Fibroblast of the conjunctiva (primary cell): ENCODE measurements at regions not wholly inside any gene's neighbourhood (a gene's known extent, or its start where the extent isn't known, plus 50 kb on each side); places are given as distances from the start of the nearest gene placed in this dataset.
"Not testable (repeated sequence)": the region's sequence is repeated elsewhere in the genome, so short reads cannot be mapped to it uniquely, and the experiment has no call there.

Experiments used
- DNase-seq: peaks from one replicate; pipeline ENCODE4 v3.0.0-alpha.2; 2010; ENCODE audit warnings: low read depth

DNA sequence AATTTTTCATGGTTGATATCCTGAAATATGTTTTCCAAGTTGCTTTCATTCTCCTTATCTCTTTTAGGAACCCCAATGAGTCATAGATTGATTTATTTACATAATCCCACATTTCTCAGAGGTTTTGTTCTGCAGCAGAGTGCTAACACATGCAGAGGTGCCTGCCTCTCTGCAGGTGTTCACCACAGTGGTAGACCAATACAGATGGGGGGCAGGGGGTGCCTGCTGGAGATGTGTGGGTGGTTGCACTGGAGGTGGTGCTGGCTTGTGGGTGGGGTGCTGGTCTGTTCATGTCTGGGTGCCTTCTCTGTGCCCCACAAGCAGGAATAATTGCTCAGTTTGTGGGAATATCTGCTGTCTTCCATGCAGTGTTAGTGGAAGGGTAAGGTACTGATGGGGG is 131.1 kb downstream of the JRKL start:
- DNase-seq = no peak

DNA sequence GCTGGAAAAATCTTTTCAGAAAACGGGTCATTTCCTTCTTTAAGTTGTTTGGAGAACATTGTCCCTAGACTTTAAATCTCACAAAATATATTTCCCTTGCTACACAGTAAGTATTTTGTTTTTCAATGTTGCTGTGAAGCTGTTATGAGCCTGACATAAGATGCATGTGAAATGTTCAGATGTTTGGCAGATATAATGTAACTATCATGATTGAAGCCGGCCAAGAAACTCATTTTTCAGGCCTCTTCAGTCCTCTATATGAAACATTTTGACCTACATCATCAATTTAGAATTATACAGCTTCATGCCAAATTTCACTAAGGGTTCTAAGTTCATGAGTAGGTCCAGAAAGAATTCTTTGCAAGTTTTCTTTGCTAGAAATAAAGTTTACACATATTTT is 133.8 kb downstream of the JRKL start:
- no peak for DNase-seq

DNA sequence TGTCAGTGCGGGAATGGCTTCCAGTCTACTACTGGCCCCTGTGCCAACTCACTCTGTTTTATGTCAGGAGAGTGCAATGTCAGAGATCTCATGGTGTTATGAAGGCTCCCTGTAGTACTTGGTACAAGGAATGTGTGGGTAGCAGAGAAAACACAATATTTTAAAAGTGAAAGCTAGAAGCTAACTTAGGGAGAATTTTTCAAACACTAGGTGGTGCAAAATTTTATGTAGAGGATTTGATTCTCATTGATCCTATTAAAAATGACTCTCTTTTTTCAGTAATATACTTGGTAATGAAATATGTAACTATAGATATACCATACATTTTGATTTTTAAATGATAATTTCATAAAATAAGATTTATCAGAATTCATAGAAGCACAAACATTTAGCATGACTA is 134.7 kb downstream of the JRKL start:
- no peak for DNase-seq

DNA sequence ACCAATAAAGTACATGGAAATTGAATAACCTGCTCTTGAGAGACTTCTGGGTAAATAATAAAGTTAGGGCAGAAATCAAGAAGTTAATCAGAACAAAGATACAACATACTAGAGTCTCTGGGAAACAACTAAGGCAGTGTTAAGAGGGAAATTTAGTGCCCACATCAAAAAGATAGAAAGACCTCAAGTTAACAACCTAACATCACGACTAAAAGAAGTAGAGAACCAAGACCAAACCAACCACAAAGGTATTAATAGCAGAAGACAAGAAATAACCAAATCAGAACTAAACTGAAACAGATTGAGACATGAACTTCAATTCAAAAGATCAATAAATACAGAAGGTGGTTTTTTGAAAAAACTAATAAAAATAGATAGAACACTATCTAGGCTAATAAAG is 140.7 kb downstream of the JRKL start:
- DNase-seq = no peak

DNA sequence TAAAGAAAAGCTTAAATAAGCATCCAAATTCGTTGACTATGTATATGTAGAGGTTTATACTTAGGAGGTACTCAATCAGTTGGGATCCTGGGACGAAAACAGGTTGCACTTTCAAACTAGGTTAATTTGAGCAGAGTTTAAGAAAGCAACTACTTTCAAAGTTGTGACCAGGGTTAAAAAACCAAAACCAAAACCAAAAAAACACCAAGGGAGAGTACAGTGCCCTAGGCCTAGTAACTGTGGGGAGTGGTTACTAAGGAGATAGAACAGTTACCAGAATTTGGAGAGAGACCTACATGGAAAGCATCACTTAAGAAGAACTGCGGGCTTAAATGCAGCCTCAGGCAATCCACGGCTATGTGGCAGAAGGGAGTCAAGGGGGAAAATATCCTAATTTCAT is 148.3 kb downstream of the JRKL start:
- no peak for DNase-seq

DNA sequence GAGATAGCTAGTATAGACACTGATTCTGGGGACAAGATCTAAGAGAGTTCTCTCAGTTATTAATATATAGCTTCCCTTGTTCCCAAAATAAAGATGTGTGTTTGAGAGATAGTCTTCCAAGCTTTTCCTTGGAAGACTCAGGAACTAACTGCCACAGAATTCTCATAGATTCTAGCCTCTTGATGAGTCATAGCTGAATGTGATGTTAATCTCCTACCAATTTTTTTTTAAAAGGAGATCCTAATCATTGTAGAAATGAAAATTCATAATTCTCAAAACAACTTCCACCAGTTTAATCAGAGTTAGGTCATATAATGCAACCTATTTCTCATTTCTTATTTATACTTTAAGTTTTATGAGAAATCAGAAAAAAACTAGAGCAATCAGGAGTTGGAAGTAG is 148.8 kb downstream of the JRKL start:
- DNase-seq = no peak

DNA sequence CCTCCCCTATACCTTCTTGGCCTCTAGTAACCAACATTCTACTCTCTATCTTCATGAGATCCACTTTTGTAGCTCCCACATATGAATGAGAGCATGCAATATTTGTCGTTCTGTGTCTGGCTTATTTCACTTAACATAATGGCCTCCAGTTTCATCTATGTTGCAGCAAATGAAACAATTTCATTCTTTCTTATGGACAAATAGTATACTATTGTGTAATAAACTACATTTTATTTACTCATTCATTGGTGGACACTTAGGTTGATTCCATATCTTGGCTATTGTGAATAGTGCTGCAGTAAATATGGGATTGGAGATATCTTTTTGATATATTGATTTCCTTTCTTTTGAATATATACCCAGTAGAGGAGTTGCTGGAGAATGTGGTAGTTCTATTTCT is 151.1 kb downstream of the JRKL start:
- DNase-seq = no peak

DNA sequence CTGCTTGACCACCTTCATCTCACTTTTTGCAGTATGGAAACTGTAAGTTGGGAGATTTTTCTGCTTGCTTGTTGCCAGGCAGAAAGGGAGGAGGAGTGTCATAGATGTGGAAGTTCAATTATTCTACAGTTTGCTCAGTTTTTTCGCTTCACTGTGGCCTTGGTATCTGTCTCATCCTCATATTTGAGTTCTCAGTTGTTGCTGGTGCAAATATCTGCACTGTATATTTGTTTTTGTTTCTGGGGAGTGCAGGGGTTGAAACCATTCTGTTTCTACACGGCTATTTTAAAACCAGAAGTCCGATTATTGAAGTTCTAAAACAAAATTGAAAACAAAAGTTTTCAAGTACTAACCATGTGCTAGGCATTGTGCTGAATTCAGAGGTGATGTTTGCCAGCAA is 153.4 kb downstream of the JRKL start:
- no peak for DNase-seq

DNA sequence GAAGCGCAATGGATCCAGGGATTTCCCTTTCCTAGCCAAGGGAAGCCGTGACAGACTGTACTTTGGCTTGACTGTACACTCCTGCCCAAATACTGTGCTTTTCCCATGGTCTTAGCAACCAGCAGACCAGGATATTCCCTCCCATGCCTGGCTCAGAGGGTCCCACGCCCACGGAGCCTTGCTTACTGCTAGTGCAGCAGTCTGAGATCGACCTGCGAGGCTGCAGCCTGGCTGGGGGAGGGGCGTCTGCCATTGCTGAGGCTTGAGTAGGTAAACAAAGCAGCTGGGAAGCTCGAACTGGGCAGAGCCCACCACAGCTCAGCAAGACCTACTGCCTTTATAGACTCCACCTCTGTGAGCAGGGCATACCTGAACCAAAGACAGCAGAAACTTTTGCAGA is 155.4 kb downstream of the JRKL start:
- not testable (repeated sequence) for DNase-seq

DNA sequence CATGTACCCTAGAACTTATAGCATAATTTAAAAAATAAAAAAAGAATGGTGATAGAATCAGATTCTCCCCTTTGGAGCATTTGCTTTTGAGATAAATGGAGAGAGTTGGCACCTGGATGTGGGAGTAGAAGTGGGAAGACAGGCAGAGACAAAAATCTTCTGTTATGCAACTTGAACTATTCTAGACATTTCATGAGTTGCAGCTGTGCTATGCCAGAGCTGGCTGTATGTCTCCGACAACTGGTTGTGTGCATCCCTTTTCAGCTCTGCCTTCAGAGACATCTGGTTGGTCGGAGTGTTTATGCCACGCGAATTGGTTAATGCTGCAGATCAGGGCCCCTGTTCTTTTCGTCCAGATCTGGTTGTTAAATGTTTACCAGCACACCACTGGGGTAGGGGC is 161.3 kb downstream of the JRKL start:
- DNase-seq = no peak

DNA sequence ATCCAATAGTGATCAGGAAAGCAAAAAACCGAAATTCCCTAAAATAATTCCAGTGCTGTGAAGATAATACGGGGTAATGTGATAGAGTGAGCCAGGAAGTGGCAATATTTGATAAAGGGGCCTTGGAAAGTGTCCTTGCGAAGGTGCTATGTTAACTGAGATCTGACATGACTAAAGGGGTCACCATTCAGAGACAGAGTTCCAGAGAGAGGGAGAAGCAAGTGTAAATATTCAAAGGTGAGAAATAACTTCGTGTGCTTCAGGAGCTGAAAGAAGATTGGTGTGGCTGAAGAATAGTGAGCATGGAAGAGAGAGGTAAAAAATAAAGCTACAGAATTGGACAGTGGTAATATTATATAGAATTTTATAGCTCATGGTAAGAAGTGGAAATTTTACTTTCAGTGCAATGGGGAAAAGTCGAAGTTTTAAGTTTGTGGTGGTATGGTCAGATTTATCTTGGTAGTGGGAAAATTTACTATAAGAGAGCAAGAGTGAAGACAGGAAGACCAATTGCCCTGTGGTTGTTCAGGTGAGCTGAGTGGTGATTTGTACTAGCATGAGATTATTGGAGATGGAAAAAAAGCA is 164.5 kb downstream of the JRKL start:
- DNase-seq = no peak

DNA sequence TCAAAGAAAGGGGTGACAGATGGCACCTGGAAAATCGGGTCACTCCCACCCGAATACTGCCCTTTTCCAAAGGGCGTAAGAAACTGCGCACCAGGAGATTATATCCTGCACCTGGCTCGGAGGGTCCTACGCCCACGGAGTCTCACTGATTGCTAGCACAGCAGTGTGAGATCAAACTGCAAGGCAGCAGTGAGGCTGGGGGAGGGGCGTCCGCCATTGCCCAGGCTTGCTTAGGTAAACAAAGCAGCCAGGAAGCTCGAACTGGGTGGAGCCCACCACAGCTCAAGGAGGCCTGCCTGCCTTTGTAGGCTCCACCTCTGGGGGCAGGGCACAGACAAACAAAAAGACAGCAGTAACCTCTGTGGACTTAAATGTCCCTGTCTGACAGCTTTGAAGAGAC is 166.0 kb downstream of the JRKL start:
- DNase-seq = not testable (repeated sequence)

DNA sequence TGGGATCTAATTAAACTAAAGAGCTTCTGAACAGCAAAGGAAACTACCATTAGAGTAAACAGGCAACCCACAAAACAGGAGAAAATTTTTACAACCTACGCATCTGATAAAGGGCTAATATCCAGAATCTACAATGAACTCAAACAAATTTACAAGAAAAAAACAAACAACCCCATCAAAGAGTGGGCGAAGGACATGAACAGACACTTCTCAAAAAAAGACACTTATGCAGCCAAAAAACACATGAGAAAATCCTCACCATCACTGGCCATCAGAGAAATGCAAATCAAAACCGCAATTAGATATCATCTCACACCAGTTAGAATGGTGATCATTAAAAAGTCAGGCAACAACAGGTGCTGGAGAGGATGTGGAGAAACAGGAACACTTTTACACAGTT is 170.9 kb downstream of the JRKL start:
- not testable (repeated sequence) for DNase-seq

DNA sequence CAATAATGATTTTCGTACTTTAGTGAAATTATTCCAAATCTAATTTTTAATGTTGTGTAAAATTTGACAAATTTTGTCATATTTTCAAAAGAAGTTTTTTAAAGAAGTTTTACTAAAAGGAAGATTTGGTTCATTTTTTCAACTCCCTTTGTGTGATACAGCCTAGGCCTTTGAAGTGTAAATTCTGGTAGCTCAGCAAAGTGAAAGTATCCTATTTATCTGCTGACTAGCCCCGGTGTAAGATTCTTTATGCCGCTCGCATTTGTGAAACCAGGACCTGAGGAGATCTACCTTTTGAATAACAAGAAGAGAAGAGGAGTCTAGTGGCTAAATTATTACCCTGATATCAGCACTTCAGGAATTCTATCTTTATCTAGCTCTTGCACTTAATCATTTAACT is 177.4 kb downstream of the JRKL start:
- no peak for DNase-seq

DNA sequence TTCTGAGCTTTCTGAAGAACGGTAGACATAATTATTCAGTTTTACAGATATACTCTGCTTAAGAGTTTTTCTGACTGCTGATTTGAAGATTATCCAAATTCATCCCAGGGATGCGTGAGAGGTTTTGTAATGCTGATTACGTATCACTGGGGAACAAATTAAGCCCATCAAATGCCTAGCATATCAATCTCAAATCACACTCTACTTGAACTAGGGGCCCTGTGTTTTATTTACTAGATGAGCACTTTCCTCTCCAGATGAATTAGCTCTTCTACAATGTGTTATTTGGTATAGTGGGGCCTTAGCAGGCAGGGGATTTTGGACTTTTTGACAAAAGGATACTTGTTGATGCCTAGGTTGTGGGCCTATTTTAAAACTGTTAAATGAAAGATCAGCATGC is 177.9 kb downstream of the JRKL start:
- no peak for DNase-seq

DNA sequence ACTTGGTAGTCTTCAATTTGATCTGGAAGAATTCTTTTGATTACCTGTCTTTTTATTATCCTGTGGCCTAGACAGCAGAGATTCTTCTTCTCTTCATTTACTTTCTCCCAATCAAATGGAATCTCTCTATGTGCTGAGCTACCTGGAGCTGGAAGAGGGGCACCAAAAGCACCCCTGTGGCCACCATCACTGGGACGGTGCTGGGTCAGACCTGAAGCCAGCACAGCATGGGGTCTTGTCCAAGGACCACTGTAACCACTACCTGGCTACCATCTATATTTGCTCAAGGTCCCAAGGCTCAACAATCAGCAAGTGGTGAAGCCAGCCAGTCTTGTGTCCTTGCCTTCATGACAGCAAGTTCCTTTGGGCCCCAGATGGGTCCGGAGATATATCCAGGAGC is 186.6 kb downstream of the JRKL start:
- no peak for DNase-seq

DNA sequence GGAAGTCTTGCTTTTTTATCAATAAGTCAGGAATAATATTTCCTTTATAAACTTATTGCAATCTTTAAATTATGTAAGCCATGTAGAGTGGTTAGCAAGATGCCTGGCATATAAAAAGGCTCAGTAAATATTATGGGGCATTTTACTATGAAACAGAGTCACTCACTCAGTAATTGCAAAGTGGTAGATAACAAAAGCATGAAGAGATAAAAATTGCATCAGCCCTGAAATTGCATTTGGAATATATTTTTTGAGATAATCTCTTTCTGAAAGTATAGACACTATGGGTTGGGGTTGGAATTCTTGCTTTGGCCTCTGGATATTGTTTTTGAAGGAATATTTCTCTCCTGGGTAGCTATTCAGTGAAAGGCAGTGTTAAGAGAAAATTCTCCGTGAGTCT is 188.6 kb downstream of the JRKL start:
- DNase-seq = no peak

DNA sequence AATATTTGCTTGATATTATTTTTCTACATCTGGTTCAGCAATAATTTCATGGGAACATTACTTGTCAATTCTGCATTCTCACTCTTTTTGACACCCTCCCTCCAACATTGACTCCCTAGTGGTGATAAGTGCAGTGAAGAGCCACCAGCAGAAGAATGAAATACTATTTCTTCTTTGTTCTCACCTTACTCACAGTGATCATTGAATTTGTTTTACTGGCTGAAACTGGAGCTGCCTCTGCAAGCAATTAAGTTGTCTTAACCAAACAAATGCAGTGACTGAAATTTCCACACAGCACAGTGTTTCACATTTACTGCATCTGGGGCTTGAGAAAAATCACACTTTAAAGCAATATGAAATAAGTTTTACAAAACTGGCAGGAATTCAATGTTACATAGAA is 189.8 kb downstream of the JRKL start:
- no peak for DNase-seq

DNA sequence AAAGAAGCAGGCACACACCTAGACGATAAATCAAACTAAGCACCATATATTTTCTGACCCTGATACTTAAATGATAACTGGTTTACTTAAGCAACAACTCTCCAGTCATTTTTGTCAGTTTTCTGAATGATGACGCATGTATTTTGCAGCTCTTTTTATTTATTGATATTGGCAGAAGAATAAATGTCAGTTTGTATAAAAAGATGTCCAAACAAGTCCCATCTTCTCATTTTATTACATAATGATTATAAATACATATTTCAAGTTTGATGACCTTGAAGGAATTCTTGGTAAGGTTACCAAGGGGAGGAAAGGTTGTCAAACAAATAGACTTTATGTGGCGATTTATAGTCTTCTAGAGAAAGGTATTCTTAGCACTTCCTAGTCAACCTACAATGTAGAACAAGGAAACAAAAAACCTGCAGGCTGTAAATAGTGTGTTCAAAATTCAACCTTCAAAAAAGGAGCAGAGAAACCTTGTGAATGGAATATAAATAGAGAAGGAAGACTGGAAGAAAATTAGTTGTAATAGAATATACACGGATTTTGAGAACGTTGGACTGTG is 190.7 kb downstream of the JRKL start:
- DNase-seq = no peak

DNA sequence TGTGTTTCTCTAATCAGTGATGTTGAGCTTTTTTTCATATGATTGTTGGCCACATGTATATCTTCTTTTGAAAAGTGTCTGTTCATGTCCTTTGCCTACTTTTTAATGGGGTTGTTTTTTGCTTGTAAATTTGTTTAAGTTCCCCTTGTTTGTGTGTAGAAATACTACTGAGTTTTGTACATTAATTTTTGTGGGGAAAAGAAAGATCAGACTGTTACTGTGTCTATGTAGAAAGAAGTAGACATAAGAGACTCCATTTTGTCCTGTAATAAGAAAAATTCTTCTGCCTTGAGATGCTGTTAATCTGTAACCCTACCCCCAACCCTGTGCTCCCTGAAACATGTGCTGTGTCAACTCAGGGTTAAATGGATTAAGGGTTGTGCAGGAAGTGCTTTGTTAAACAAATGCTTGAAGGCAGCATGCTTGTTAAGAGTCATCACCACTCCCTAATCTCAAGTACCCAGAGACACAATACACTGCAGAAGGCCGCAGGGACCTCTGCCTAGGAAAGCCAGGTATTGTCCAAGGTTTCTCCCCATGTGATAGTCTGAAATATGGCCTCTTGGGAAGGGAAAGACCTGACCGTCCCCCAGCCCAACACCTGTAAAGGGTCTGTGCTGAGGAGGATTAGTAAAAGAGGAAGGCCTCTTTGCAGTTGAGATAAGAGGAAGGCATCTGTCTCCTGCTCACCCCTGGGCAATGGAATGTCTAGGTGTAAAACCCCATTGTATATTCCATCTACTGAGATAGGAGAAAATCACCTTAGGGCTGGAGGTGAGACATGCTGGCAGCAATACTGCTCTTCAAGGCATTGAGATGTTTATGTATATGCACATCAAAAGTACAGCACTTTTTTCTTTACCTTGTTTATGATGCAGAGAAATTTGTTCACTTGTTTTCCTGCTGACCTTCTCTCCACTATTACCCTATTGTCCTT is 196.4 kb downstream of the JRKL start:
- DNase-seq = not testable (repeated sequence)

DNA sequence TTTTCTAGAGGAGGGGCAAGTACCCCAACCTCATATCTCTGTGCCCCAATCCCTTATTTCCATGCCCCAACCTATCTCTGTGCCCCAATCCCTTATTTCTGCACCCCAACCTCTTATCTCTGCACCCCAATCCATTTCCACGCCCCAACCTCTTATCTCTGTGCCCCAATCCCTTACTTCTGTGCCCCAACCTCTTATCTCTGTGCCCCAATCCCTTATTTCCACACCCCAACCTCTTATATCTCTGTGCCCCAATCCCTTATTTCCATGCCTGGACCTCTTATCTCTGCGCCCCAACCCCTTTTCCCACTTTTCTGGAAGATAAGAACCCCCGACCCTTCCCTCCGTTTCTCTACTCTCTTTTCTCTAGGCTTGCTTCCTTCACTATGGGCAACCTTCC is 199.0 kb downstream of the JRKL start:
- DNase-seq = not testable (repeated sequence)

DNA sequence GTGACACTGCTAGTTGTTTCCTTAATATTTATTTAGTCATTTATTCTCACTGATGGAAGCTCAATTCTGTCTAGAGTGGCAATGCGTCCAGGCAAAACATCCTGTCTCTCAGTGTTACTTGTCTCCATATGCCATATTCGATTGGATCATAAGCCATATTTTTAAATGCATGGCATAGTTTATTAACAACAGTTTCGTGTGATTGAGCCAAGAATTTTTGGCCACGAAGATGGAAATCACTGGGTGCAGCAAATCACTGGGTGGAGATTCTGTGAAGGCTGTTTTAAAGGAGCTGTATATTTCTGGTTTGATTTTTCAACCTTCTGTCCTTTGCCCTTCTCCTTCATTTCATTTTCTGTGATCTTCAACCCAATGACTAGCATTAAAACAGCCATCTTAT is 205.2 kb downstream of the JRKL start:
- no peak for DNase-seq

DNA sequence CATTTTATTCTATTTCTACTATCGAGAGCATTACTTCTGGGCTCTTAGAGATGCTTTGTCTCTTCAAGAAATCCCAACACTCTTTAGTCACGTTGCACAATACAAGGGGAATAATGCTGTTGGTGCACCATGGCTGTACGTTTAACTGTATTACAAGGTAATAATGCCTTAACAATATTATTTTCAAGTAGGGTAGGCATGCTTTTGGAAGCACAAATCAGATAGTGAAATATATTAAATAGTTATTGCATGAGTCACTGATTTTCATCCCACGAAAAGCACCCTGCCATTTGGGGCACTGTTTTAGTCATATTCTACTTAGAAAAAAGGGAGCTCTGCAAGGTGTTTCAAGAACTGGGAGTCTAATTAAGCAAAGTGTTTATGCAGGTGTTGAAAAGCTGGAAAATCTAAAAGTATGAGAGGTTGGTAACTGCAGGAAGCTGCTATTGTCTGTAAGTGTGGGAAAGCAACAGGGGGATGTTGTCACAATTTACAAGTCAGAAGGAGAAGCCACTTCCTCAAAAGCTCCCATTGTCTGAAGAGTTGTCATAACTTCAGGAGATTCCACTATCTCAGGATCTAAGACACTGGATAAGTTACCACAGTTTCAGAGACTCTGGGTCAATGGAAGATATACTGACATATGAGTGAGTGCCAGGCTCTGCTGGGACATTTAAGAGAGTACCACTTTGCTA is 218.2 kb downstream of the JRKL start:
- no peak for DNase-seq
